Testis (tissue), 2 donors: ENCODE measurements at regions not wholly inside any gene's neighbourhood (a gene's known extent, or its start where the extent isn't known, plus 50 kb on each side); places are given as distances from the start of the nearest gene placed in this dataset.

Source experiments
- POLR2A ChIP-seq: fragments of 450-650 bp; IDR thresholded peaks from one replicate; pipeline ENCODE4 v1.6.1; 2017; ENCODE audit warnings: antibody characterized with exemption, mild to moderate bottlenecking, moderate library complexity
- TF ChIP-seq, protein P1 (sequence below), 3 experiments: fragments of 450-650 bp in 2 of 3; fragments of 200-600 bp in 1 of 3; sonication (generic) in 1 of 3; IDR thresholded peaks; one replicate each; pipeline ENCODE4 v1.5.1; 2016 to 2019; ENCODE audit warnings: antibody characterized with exemption in 3 of 3, mild to moderate bottlenecking in 2 of 3, moderate library complexity in 1 of 3

DNA sequence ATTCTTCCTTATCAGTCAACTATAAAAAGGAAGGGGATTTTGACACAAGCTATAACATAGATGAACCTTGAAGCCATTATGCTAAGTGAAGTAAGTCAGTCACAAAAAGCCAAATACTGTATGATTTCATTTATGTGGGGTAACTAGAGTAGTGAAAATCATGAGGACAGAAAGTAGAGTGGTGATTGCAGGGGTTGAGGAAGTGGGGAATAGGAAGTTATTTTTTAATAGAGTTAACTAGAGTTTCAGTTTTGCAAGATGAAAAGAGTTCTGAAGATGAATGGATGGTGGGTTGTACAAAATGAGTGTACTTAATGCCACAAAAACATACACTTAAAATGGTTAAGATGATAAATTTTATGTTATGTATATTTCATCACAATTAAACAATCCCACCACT is 65.4 kb upstream of the FAM174A start:
- TF ChIP-seq, protein P1, sequence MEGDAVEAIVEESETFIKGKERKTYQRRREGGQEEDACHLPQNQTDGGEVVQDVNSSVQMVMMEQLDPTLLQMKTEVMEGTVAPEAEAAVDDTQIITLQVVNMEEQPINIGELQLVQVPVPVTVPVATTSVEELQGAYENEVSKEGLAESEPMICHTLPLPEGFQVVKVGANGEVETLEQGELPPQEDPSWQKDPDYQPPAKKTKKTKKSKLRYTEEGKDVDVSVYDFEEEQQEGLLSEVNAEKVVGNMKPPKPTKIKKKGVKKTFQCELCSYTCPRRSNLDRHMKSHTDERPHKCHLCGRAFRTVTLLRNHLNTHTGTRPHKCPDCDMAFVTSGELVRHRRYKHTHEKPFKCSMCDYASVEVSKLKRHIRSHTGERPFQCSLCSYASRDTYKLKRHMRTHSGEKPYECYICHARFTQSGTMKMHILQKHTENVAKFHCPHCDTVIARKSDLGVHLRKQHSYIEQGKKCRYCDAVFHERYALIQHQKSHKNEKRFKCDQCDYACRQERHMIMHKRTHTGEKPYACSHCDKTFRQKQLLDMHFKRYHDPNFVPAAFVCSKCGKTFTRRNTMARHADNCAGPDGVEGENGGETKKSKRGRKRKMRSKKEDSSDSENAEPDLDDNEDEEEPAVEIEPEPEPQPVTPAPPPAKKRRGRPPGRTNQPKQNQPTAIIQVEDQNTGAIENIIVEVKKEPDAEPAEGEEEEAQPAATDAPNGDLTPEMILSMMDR (IDR thresholded peaks at IDR 0.05) = no peak
- TF ChIP-seq POLR2A = no peak
